ENCODE measurements at regions not wholly inside any gene's neighbourhood (a gene's known extent, or its start where the extent isn't known, plus 50 kb on each side); places are given as distances from the start of the nearest gene placed in this dataset.

- no peak for TF ChIP-seq POLR2A (IDR thresholded peaks at IDR 0.05; ENCODE audit: low read length)
- TF ChIP-seq GATA1 (IDR thresholded peaks at IDR 0.05; ENCODE audit: low read depth, low read length): no peak
These were observed 1507.6 kb downstream of the PCDH9 start for GRCh38 chr13:65722506-65722905.
